ENCODE measurements at regions not wholly inside any gene's neighbourhood (a gene's known extent, or its start where the extent isn't known, plus 50 kb on each side); places are given as distances from the start of the nearest gene placed in this dataset.

DNA sequence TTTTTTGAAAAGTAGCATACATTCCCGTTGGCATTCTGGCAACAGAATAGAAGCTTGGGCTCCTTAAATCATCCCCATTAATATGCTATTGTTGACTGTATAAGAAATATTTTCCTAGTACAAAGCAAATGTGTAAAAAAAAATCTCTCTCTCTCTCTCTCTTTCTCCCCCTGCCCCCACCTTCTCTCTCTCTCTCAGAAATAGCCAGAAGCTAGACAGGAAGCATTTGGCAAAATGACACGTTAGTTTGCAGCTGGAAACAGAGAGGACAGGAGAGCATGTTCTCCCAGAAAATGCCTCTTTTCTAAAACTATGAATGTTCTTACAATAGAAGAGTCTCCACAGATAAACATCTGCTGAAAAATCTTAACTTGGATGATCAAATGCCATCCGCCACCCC lies 59.6 kb upstream of the AKR1E2 start:
- TF ChIP-seq, protein P1, sequence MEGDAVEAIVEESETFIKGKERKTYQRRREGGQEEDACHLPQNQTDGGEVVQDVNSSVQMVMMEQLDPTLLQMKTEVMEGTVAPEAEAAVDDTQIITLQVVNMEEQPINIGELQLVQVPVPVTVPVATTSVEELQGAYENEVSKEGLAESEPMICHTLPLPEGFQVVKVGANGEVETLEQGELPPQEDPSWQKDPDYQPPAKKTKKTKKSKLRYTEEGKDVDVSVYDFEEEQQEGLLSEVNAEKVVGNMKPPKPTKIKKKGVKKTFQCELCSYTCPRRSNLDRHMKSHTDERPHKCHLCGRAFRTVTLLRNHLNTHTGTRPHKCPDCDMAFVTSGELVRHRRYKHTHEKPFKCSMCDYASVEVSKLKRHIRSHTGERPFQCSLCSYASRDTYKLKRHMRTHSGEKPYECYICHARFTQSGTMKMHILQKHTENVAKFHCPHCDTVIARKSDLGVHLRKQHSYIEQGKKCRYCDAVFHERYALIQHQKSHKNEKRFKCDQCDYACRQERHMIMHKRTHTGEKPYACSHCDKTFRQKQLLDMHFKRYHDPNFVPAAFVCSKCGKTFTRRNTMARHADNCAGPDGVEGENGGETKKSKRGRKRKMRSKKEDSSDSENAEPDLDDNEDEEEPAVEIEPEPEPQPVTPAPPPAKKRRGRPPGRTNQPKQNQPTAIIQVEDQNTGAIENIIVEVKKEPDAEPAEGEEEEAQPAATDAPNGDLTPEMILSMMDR (IDR thresholded peaks at IDR 0.05): no peak
- TF ChIP-seq POLR2AphosphoS5 (IDR thresholded peaks at IDR 0.05; ENCODE audit: low read depth, low read length): no peak
- no peak for TF ChIP-seq SIN3A (IDR thresholded peaks at IDR 0.05; ENCODE audit: borderline replicate concordance, insufficient read depth, low read depth, low read length)

Data from Panc1 (cell line).